Neural crest cell (in vitro differentiated cells): ENCODE measurements at regions not wholly inside any gene's neighbourhood (a gene's known extent, or its start where the extent isn't known, plus 50 kb on each side); places are given as distances from the start of the nearest gene placed in this dataset.
"Not testable (repeated sequence)": the region's sequence is repeated elsewhere in the genome, so short reads cannot be mapped to it uniquely, and the experiment has no call there.

Experiments
- DNase-seq: peaks from one replicate; pipeline ENCODE4 v3.0.0; 2021; ENCODE audit warnings: low read depth, mixed read lengths, low spot score
- H3K27ac Mint-ChIP-seq: one replicate; pipeline ENCODE4 v1.8.0; 2021; ENCODE audit warnings: mild to moderate bottlenecking, mixed read lengths; ENCODE audit not compliant: unreplicated experiment
- H3K27me3 Mint-ChIP-seq: 2 replicates; pipeline ENCODE4 v1.8.0; 2021; ENCODE audit warnings: low read depth, mild to moderate bottlenecking, mixed read lengths
- H3K36me3 Mint-ChIP-seq: 2 replicates; pipeline ENCODE4 v1.8.0; 2021; ENCODE audit warnings: low read depth, mild to moderate bottlenecking, mixed read lengths
- H3K4me1 Mint-ChIP-seq: 2 replicates; pipeline ENCODE4 v1.8.0; 2021; ENCODE audit warnings: mixed read lengths
- H3K4me3 Mint-ChIP-seq: one replicate; pipeline ENCODE4 v1.8.0; 2021; ENCODE audit warnings: mild to moderate bottlenecking, mixed read lengths
- H3K9me3 Mint-ChIP-seq: 2 replicates; pipeline ENCODE4 v1.8.0; 2021; ENCODE audit warnings: mixed read lengths
- CTCF ChIP-seq: fragments of 200-600 bp; sonication (generic); conservative IDR thresholded peaks from 2 replicates; pipeline ENCODE4 v1.5.0; 2021; ENCODE audit warnings: antibody characterized with exemption, mild to moderate bottlenecking

- Mint-ChIP-seq H3K4me3 (no peak overlapping the region), H3K36me3 (no peaks in the 10 kb centered on the region), H3K27me3 (peaks cover 10% of the 10 kb centered on the region), H3K27ac (no peak overlapping the region), H3K4me1 (no peaks in the 10 kb centered on the region), H3K9me3 (no peaks in the 10 kb centered on the region)
- no peak for TF ChIP-seq CTCF
- no peak for DNase-seq
Measured at GRCh38 chr7:96792115-96792514, 82.5 kb upstream of the SEM1 start.

GRCh38 chr7:96794063-96794462 lies 84.4 kb upstream of the SEM1 start:
- no peak for DNase-seq
- Mint-ChIP-seq H3K36me3 (no peaks in the 10 kb centered on the region), H3K9me3 (no peaks in the 10 kb centered on the region), H3K27me3 (peaks cover 10% of the 10 kb centered on the region), H3K4me1 (no peaks in the 10 kb centered on the region), H3K4me3 (no peak overlapping the region), H3K27ac (no peak overlapping the region)
- no peak for TF ChIP-seq CTCF

GRCh38 chr7:96800122-96800521 lies 90.5 kb upstream of the SEM1 start:
- TF ChIP-seq CTCF, result no peak
- H3K27ac Mint-ChIP-seq, result no peak overlapping the region
- no peaks in the 10 kb centered on the region for H3K9me3 Mint-ChIP-seq
- H3K4me1 Mint-ChIP-seq, result no peaks in the 10 kb centered on the region
- DNase-seq, result no peak
- no peak overlapping the region for H3K4me3 Mint-ChIP-seq
- no peaks in the 10 kb centered on the region for H3K36me3 Mint-ChIP-seq
- peaks cover 8% of the 10 kb centered on the region for H3K27me3 Mint-ChIP-seq

- no peak overlapping the region for H3K27ac Mint-ChIP-seq
- H3K27me3 Mint-ChIP-seq, result peaks cover 8% of the 10 kb centered on the region
- H3K4me3 Mint-ChIP-seq, result no peak overlapping the region
Measured at GRCh38 chr7:96800824-96801223, 91.2 kb upstream of the SEM1 start.

GRCh38 chr7:96819111-96819700 lies 109.6 kb upstream of the SEM1 start:
- H3K36me3 Mint-ChIP-seq, result no peaks in the 10 kb centered on the region
- no peak overlapping the region for H3K4me3 Mint-ChIP-seq
- H3K4me1 Mint-ChIP-seq, result no peaks in the 10 kb centered on the region
- H3K9me3 Mint-ChIP-seq, result peaks cover under 1% of the 10 kb centered on the region
- no peak overlapping the region for H3K27ac Mint-ChIP-seq
- H3K27me3 Mint-ChIP-seq, result peaks cover 28% of the 10 kb centered on the region
- no peak for DNase-seq
- no peak for TF ChIP-seq CTCF

More at GRCh38 chr7:96800824-96801223, 91.2 kb upstream of the SEM1 start:
- no peaks in the 10 kb centered on the region for H3K36me3 Mint-ChIP-seq
- no peak for TF ChIP-seq CTCF
- no peaks in the 10 kb centered on the region for H3K9me3 Mint-ChIP-seq
- H3K4me1 Mint-ChIP-seq, result no peaks in the 10 kb centered on the region
- no peak for DNase-seq

GRCh38 chr7:96821131-96821530 lies 111.5 kb upstream of the SEM1 start:
- not testable (repeated sequence) for H3K4me3 Mint-ChIP-seq, H3K36me3 Mint-ChIP-seq, H3K27ac Mint-ChIP-seq, H3K4me1 Mint-ChIP-seq, DNase-seq, H3K9me3 Mint-ChIP-seq
- peaks cover 22% of the 10 kb centered on the region for H3K27me3 Mint-ChIP-seq
